ENCODE measurements at regions not wholly inside any gene's neighbourhood (a gene's known extent, or its start where the extent isn't known, plus 50 kb on each side); places are given as distances from the start of the nearest gene placed in this dataset.

DNA sequence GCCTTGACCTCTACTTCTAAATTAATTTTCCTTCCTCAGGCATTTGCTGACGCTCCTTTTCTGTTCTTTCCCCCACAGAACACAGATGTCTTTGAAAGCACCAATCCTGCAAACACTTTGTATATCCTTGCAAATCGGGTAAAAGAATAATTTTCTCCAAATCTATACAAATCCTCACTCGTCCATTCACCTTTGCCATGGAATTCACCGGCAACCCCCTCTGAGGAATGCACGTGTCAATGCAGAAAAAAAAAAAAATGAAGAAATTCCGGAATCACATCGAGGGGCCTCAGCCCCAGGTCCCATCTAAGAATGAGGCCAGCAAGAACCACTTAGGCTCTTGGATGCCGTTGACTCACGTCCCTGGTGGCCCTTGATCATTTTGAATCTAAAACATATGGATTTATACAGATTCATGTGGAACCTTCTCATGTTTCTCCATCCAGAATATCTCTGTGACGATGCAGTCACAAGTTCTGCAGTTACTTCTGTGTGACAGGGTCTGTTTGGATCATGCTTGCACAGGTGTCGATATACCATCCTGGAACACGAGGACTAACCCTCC lies 136.9 kb downstream of the RBFOX3 start:
- no peak for TF ChIP-seq POLR2A (IDR thresholded peaks at IDR 0.05)
- intact Hi-C loops (cut with DNase I; ENCODE audit: low total_unique reads): no loop called here
- Histone ChIP-seq H3K4me3 (no peak overlapping the region), H3K36me3 (no peaks in the 10 kb centered on the region), H3K4me1 (no peaks in the 10 kb centered on the region), H3K27ac (no peak overlapping the region), H3K9me3 (no peaks in the 10 kb centered on the region), H3K27me3 (no peaks in the 10 kb centered on the region)
- no peak for DNase-seq

GRCh38 chr17:79473111-79473875 lies 137.6 kb downstream of the RBFOX3 start:
- Histone ChIP-seq H3K27ac (no peak overlapping the region), H3K36me3 (no peaks in the 10 kb centered on the region), H3K4me3 (no peak overlapping the region), H3K9me3 (no peaks in the 10 kb centered on the region), H3K4me1 (no peaks in the 10 kb centered on the region), H3K27me3 (no peaks in the 10 kb centered on the region)
- intact Hi-C loops (cut with DNase I; ENCODE audit: low total_unique reads): no loop called here
- no peak for DNase-seq
- TF ChIP-seq POLR2A (IDR thresholded peaks at IDR 0.05): no peak
- no peak for TF ChIP-seq CTCF (IDR thresholded peaks at IDR 0.05)

- Histone ChIP-seq H3K36me3 (no peaks in the 10 kb centered on the region), H3K27ac (no peak overlapping the region), H3K9me3 (no peaks in the 10 kb centered on the region), H3K4me1 (no peaks in the 10 kb centered on the region), H3K4me3 (no peak overlapping the region), H3K27me3 (no peaks in the 10 kb centered on the region)
- TF ChIP-seq POLR2A (IDR thresholded peaks at IDR 0.05) (no peak), CTCF (IDR thresholded peaks at IDR 0.05) (no peak)
- intact Hi-C loops (cut with DNase I; ENCODE audit: low total_unique reads): no loop called here
- no peak for DNase-seq
Measured at GRCh38 chr17:79470754-79471153, 140.1 kb downstream of the RBFOX3 start.

DNA sequence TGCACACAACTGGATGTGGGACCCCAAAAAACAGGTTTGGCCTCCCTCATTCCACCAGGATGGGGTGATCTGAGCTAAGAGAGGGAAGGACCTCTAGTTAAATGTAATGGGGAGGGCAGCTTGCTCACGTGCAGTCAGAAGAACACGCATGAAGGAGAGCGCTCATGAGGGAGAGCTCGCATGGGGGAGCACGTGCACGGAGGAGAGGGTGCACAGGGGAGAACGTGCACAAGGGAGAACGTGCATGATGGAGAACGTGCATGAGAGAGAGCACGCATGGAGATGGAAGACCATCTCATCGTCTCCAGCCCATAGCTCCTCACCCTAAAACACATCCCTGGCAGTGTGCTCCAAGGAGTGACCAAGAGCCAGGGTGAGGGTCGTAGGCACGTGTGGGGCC lies 141.2 kb downstream of the RBFOX3 start:
- H3K27ac ChIP-seq: no peak overlapping the region
- H3K36me3 ChIP-seq: no peaks in the 10 kb centered on the region
- H3K4me1 ChIP-seq: no peaks in the 10 kb centered on the region
- no peaks in the 10 kb centered on the region for H3K9me3 ChIP-seq
- intact Hi-C loops (cut with DNase I; ENCODE audit: low total_unique reads): no loop called here
- no peak overlapping the region for H3K4me3 ChIP-seq
- DNase-seq: no peak
- H3K27me3 ChIP-seq: no peaks in the 10 kb centered on the region
- no peak for TF ChIP-seq POLR2A (IDR thresholded peaks at IDR 0.05)
- TF ChIP-seq CTCF (IDR thresholded peaks at IDR 0.05): no peak

- no peak overlapping the region for H3K27ac ChIP-seq
- TF ChIP-seq CTCF (IDR thresholded peaks at IDR 0.05) (no peak), POLR2A (IDR thresholded peaks at IDR 0.05) (no peak)
- H3K36me3 ChIP-seq: no peaks in the 10 kb centered on the region
- no peaks in the 10 kb centered on the region for H3K9me3 ChIP-seq
- no peak overlapping the region for H3K4me3 ChIP-seq
- DNase-seq: no peak
- no peaks in the 10 kb centered on the region for H3K27me3 ChIP-seq
- H3K4me1 ChIP-seq: no peaks in the 10 kb centered on the region
- intact Hi-C loops (cut with DNase I; ENCODE audit: low total_unique reads): no loop called here
Measured at GRCh38 chr17:79468183-79468944, 142.5 kb downstream of the RBFOX3 start.

Measured in uterus (tissue), 3 donors.